ENCODE measurements at regions not wholly inside any gene's neighbourhood (a gene's known extent, or its start where the extent isn't known, plus 50 kb on each side); places are given as distances from the start of the nearest gene placed in this dataset.

DNA sequence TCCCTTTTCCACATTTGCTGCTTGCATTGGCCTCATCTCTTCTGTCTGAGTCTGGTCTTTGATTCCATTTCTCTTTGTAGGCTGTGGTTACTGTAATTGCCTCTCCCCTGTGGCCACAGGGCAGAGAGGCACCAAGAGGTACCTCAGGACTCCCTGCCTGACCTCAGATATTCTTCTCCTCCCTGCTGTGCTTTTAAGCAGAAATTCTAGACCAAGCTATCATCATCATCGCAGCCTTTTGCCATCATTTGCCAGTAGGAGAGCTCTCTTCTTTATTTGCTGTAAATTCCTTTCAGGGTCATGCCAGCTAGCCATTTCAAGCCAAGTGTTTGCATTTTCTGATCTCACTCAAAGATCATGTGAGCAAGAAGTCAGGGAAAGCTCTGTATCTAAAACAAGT lies 369.6 kb downstream of the ICE1 start:
- no peak for TF ChIP-seq EZH2 (IDR thresholded peaks at IDR 0.05; ENCODE audit: borderline replicate concordance, low read length)
- TF ChIP-seq, protein P1, sequence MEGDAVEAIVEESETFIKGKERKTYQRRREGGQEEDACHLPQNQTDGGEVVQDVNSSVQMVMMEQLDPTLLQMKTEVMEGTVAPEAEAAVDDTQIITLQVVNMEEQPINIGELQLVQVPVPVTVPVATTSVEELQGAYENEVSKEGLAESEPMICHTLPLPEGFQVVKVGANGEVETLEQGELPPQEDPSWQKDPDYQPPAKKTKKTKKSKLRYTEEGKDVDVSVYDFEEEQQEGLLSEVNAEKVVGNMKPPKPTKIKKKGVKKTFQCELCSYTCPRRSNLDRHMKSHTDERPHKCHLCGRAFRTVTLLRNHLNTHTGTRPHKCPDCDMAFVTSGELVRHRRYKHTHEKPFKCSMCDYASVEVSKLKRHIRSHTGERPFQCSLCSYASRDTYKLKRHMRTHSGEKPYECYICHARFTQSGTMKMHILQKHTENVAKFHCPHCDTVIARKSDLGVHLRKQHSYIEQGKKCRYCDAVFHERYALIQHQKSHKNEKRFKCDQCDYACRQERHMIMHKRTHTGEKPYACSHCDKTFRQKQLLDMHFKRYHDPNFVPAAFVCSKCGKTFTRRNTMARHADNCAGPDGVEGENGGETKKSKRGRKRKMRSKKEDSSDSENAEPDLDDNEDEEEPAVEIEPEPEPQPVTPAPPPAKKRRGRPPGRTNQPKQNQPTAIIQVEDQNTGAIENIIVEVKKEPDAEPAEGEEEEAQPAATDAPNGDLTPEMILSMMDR (IDR thresholded peaks at IDR 0.05; ENCODE audit: low read length) = no peak
